GM23248 (cell line): ENCODE measurements at regions not wholly inside any gene's neighbourhood (a gene's known extent, or its start where the extent isn't known, plus 50 kb on each side); places are given as distances from the start of the nearest gene placed in this dataset.

Source experiments
- DNase-seq: peaks from one replicate; pipeline ENCODE4 v3.0.0-alpha.2; 2015
- H2AFZ ChIP-seq: fragments of 200-600 bp; sonication (generic); 2 replicates; pipeline ENCODE4 v1.6.1; 2016; ENCODE audit warnings: antibody characterized with exemption
- H3F3A ChIP-seq: fragments of 200-600 bp; sonication (generic); 2 replicates; pipeline ENCODE4 v1.6.1; 2016; ENCODE audit warnings: mild to moderate bottlenecking, antibody characterized with exemption, mixed run types; ENCODE audit not compliant: insufficient read depth
- H3K27ac ChIP-seq: fragments of 200-600 bp; sonication (generic); 2 replicates; pipeline ENCODE4 v1.5.1; 2016; ENCODE audit warnings: mild to moderate bottlenecking
- H3K27me3 ChIP-seq: fragments of 200-600 bp; sonication (generic); replicated peaks from 2 replicates; pipeline ENCODE4 v1.6.1; 2016; ENCODE audit warnings: mild to moderate bottlenecking; ENCODE audit not compliant: insufficient read depth
- H3K36me3 ChIP-seq: fragments of 200-600 bp; sonication (generic); 2 replicates; pipeline ENCODE4 v1.6.1; 2016; ENCODE audit warnings: low read depth, mild to moderate bottlenecking
- H3K4me1 ChIP-seq: fragments of 200-600 bp; sonication (generic); 2 replicates; pipeline ENCODE4 v1.6.1; 2016; ENCODE audit warnings: mild to moderate bottlenecking; ENCODE audit not compliant: insufficient read depth
- H3K4me2 ChIP-seq: fragments of 200-600 bp; sonication (generic); one replicate; pipeline ENCODE4 v1.6.1; 2016; ENCODE audit warnings: mild to moderate bottlenecking; ENCODE audit not compliant: unreplicated experiment
- H3K4me3 ChIP-seq: fragments of 200-600 bp; sonication (generic); 2 replicates; pipeline ENCODE4 v1.5.1; 2016; ENCODE audit warnings: mild to moderate bottlenecking
- H3K79me2 ChIP-seq: fragments of 200-600 bp; sonication (generic); 2 replicates; pipeline ENCODE4 v1.6.1; 2016; ENCODE audit warnings: mild to moderate bottlenecking; ENCODE audit not compliant: insufficient read depth
- H3K9ac ChIP-seq: fragments of 200-600 bp; sonication (generic); 2 replicates; pipeline ENCODE4 v1.6.1; 2016; ENCODE audit warnings: mild to moderate bottlenecking
- H3K9me2 ChIP-seq: fragments of 200-600 bp; sonication (generic); 2 replicates; pipeline ENCODE4 v1.6.1; 2016; ENCODE audit warnings: mixed run types, mild to moderate bottlenecking, moderate library complexity; ENCODE audit not compliant: insufficient read depth
- H3K9me3 ChIP-seq: fragments of 200-600 bp; sonication (generic); one replicate; pipeline ENCODE4 v1.6.1; 2017; ENCODE audit warnings: low read depth
- H4K20me1 ChIP-seq: fragments of 200-600 bp; sonication (generic); 2 replicates; pipeline ENCODE4 v1.6.0; 2016; ENCODE audit not compliant: insufficient read depth
- EZH2 ChIP-seq: fragments of 200-600 bp; sonication (generic); IDR thresholded peaks from 2 replicates; pipeline ENCODE4 v1.6.1; 2018; ENCODE audit warnings: antibody characterized with exemption, mild to moderate bottlenecking; ENCODE audit not compliant: insufficient read depth, poor library complexity, severe bottlenecking
- EZH2phosphoT487 ChIP-seq: fragments of 200-600 bp; sonication (generic); IDR thresholded peaks from 2 replicates; pipeline ENCODE4 v1.6.1; 2018; ENCODE audit warnings: antibody characterized with exemption, moderate library complexity, mild to moderate bottlenecking, low read depth; ENCODE audit not compliant: insufficient read depth
- WGBS, 2 experiments: methylation state at CpG; one replicate each; pipeline ENCODE4 v1.1.6; 2015 to 2017; ENCODE audit warnings: low lambda C conversion rate in 2 of 2, low coverage in 1 of 2; ENCODE audit errors: missing lambda C conversion rate in 2 of 2; 5-methylcytosine and 5-hydroxymethylcytosine counted together
- in situ Hi-C: fragments of 300-500 bp; cut with MboI; formaldehyde crosslinking; loops from 2 replicates; pipeline ENCODE4 v1.15.0; 2020

DNA sequence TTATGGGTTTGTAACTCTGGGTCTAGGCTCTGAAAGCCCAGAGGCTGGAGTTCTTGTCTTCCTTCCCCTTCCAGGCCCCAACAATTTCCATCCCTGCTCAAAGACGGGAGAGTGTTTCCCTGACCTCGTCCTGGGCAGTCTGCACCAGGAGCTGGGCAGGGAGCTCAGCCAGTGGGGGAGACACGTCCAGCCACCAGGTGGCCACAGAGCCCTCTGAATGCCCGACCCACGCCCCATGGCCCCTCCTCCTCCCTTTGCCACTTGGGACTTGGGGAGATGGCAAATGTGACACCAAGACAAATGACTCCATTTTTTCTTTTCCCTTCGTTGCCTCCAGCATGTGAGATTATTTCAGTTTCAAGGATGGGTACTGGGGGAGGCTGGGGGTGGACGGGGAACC lies 159.9 kb upstream of the AJAP1 start:
- H3K9ac ChIP-seq = no peak overlapping the region
- no peaks in the 10 kb centered on the region for H3K79me2 ChIP-seq
- DNase-seq = no peak
- H3K4me1 ChIP-seq = no peaks in the 10 kb centered on the region
- H3F3A ChIP-seq = no peaks in the 10 kb centered on the region
- no peak overlapping the region for H3K4me2 ChIP-seq
- H3K36me3 ChIP-seq = no peaks in the 10 kb centered on the region
- H3K9me3 ChIP-seq = no peaks in the 10 kb centered on the region
- in situ Hi-C loops = no loop called here
- no peaks in the 10 kb centered on the region for H3K9me2 ChIP-seq
- H2AFZ ChIP-seq = no peak overlapping the region
- H3K27ac ChIP-seq = no peak overlapping the region
- H4K20me1 ChIP-seq = no peaks in the 10 kb centered on the region
- TF ChIP-seq EZH2phosphoT487 (no peak), EZH2 (no peak)
- H3K27me3 ChIP-seq = no peaks in the 10 kb centered on the region
- 3 to 6% methylated on average over 5 to 7 of the region's 7 CpGs for WGBS, 2 experiments
- no peak overlapping the region for H3K4me3 ChIP-seq

DNA sequence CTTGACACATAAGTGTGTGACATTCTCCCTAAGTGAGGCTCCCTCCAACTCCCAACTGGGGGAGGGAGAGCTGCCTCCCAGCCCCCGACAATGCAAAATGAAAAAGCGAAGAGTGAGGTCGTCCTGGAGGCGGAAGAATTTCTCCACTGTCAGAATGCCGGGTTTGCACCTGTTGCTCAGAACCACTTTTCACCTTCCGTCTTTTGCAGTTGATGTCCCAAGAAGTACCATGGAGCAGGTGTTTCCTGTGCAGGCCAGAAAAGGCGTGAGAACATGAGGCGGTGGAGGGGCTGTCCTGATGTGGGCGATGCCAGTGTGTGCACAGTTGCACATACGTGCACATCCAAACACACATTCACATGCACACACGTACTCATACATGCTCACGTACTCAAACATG lies 158.6 kb upstream of the AJAP1 start:
- WGBS, 2 experiments = 28 to 34% methylated on average over 12 of the region's 12 CpGs
- Histone ChIP-seq H3K4me3 (no peak overlapping the region), H3K4me2 (no peak overlapping the region), H4K20me1 (no peaks in the 10 kb centered on the region), H3K4me1 (no peaks in the 10 kb centered on the region), H3K27ac (no peak overlapping the region), H3K36me3 (no peaks in the 10 kb centered on the region), H3K9me3 (no peaks in the 10 kb centered on the region), H3K79me2 (no peaks in the 10 kb centered on the region), H3K9me2 (no peaks in the 10 kb centered on the region), H3K27me3 (no peaks in the 10 kb centered on the region), H3F3A (no peaks in the 10 kb centered on the region), H3K9ac (no peak overlapping the region), H2AFZ (no peak overlapping the region)
- in situ Hi-C loops = no loop called here
- DNase-seq = no peak
- TF ChIP-seq EZH2 (no peak), EZH2phosphoT487 (no peak)

DNA sequence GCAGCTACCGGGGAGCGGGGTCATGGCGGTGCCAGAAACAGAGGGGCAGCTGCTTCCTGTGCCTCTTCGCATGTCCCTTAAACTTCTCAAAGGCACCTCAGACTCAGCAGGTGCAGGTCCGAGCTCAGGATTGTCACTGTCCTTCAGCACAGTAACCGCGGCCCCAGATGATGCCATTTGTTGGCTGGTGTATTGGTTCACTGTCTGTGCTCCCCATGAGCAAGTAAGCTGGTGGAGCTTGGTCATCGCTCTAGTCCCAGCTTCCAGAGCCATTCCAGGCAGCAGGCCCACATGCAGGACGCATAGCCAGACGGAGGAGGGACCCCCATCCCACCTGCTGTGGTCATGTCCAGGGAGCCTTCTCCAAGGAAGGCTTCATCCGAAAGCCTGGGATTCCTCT lies 154.0 kb upstream of the AJAP1 start:
- Histone ChIP-seq H3K79me2 (no peaks in the 10 kb centered on the region), H3F3A (no peaks in the 10 kb centered on the region), H3K9me3 (no peaks in the 10 kb centered on the region), H3K9ac (no peak overlapping the region), H3K4me3 (no peak overlapping the region), H3K27me3 (no peaks in the 10 kb centered on the region), H4K20me1 (no peaks in the 10 kb centered on the region), H3K4me2 (no peak overlapping the region), H3K27ac (no peak overlapping the region), H3K4me1 (no peaks in the 10 kb centered on the region), H3K36me3 (no peaks in the 10 kb centered on the region), H3K9me2 (no peaks in the 10 kb centered on the region), H2AFZ (no peak overlapping the region)
- in situ Hi-C loops = no loop called here
- no peak for TF ChIP-seq EZH2phosphoT487
- TF ChIP-seq EZH2 = no peak
- DNase-seq = no peak
- WGBS, 2 experiments = 48 to 56% methylated on average over 11 of the region's 11 CpGs

DNA sequence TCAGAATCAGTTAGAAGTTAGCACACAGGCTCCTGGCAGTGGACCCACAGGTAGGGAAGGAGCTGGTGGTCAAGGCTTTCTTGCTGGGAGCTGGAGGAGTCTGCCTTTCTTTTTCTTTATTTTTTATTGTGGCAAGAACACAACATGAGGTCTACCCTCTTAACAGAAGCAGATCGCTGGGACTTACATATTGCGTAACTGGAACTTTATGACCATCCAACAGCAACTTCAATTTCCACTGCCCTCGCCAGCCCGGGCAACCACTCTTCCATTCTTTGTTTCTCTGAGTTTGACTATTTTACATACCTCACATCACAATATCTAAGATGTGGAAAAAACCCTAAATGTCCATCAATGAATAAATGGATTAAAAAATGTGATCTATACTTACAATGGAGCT lies 147.8 kb upstream of the AJAP1 start:
- Histone ChIP-seq H2AFZ (no peak overlapping the region), H3K4me3 (no peak overlapping the region), H3K9me3 (no peaks in the 10 kb centered on the region), H3K27ac (no peak overlapping the region), H3K4me1 (no peaks in the 10 kb centered on the region), H3K4me2 (no peak overlapping the region), H3K27me3 (no peaks in the 10 kb centered on the region), H3K9ac (no peak overlapping the region), H3K9me2 (no peaks in the 10 kb centered on the region), H3F3A (no peaks in the 10 kb centered on the region), H4K20me1 (no peaks in the 10 kb centered on the region), H3K36me3 (no peaks in the 10 kb centered on the region), H3K79me2 (no peaks in the 10 kb centered on the region)
- no peak for TF ChIP-seq EZH2phosphoT487
- no peak for TF ChIP-seq EZH2
- no peak for DNase-seq
- in situ Hi-C loops = no loop called here
- 37 to 47% methylated on average over 4 of the region's 4 CpGs for WGBS, 2 experiments

DNA sequence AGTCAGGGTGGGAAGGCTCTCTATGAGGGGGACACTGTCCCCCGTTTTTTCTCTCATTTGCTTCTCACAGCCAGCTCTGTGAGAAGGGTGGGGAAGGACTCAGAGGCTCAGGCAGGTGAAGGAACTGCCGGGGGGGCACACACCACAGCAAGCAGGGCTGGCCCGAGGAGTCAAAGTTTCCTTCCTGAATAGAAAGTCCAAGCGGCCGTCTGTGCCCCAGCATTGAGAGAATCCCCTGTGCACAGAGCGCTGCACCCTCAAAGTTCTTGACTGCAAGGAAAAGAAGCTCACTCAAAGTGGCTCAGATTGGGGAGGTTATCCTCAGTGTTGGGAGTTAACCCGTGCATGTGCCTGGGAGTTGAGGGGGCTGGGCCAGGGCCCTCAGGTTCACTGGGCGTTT lies 145.2 kb upstream of the AJAP1 start:
- H3K27me3 ChIP-seq = no peaks in the 10 kb centered on the region
- no peak overlapping the region for H3K4me3 ChIP-seq
- DNase-seq = no peak
- 19 to 23% methylated on average over 8 of the region's 8 CpGs for WGBS, 2 experiments
- in situ Hi-C loops = no loop called here
- no peaks in the 10 kb centered on the region for H3K79me2 ChIP-seq
- H4K20me1 ChIP-seq = no peaks in the 10 kb centered on the region
- no peaks in the 10 kb centered on the region for H3K4me1 ChIP-seq
- no peaks in the 10 kb centered on the region for H3F3A ChIP-seq
- H3K4me2 ChIP-seq = no peak overlapping the region
- no peak overlapping the region for H3K27ac ChIP-seq
- no peak overlapping the region for H2AFZ ChIP-seq
- no peaks in the 10 kb centered on the region for H3K9me3 ChIP-seq
- TF ChIP-seq EZH2 = no peak
- no peak for TF ChIP-seq EZH2phosphoT487
- H3K9ac ChIP-seq = no peak overlapping the region
- H3K9me2 ChIP-seq = no peaks in the 10 kb centered on the region
- no peaks in the 10 kb centered on the region for H3K36me3 ChIP-seq
